Upper lobe of right lung (tissue), 1 donor: ENCODE measurements at regions not wholly inside any gene's neighbourhood (a gene's known extent, or its start where the extent isn't known, plus 50 kb on each side); places are given as distances from the start of the nearest gene placed in this dataset.

Experiments
- ATAC-seq: fragments of 200-7000 bp; cut with Tn5 transposase; one replicate; pipeline ENCODE4 v1.9.1; 2020; ENCODE audit warnings: mild to moderate bottlenecking, moderate library complexity
- DNase-seq: peaks from one replicate; pipeline ENCODE4 v3.0.0-alpha.2; 2020
- H3K27ac ChIP-seq: fragments of 200-600 bp; one replicate; pipeline ENCODE4 v1.8.0; 2022
- H3K27me3 ChIP-seq: fragments of 200-600 bp; one replicate; pipeline ENCODE4 v1.8.0; 2022; ENCODE audit warnings: mild to moderate bottlenecking
- H3K36me3 ChIP-seq: fragments of 200-600 bp; one replicate; pipeline ENCODE4 v1.8.0; 2022
- H3K4me1 ChIP-seq: fragments of 200-600 bp; one replicate; pipeline ENCODE4 v1.8.0; 2022
- H3K4me3 ChIP-seq: fragments of 200-600 bp; one replicate; pipeline ENCODE4 v1.8.0; 2022; ENCODE audit warnings: mild to moderate bottlenecking
- H3K9me3 ChIP-seq: fragments of 200-600 bp; one replicate; pipeline ENCODE4 v1.8.0; 2022
- CTCF ChIP-seq: fragments of 200-600 bp; IDR thresholded peaks from one replicate; pipeline ENCODE4 v1.8.0; 2022; ENCODE audit warnings: antibody characterized with exemption
- intact Hi-C: fragments of 100-400 bp; cut with DNase I; formaldehyde crosslinking; loops from one replicate; pipeline ENCODE4 v1.11.0; 2022
- donor health status: DM: no; HTN: yes; CAD: no; lungs with severe emphysema.

- Histone ChIP-seq H3K36me3 (no peaks in the 10 kb centered on the region), H3K4me3 (no peak overlapping the region), H3K4me1 (peaks cover 4% of the 10 kb centered on the region), H3K27me3 (no peaks in the 10 kb centered on the region), H3K9me3 (no peaks in the 10 kb centered on the region), H3K27ac (no peak overlapping the region)
- intact Hi-C loops: no loop called here
- no peak for DNase-seq
- TF ChIP-seq CTCF: no peak
- no peak for ATAC-seq
These were observed 472.7 kb upstream of the NBEA start for GRCh38 chr13:34469196-34469986.

- Histone ChIP-seq H3K27me3 (no peaks in the 10 kb centered on the region), H3K4me1 (no peaks in the 10 kb centered on the region), H3K4me3 (no peak overlapping the region), H3K36me3 (no peaks in the 10 kb centered on the region), H3K9me3 (no peaks in the 10 kb centered on the region), H3K27ac (no peak overlapping the region)
- ATAC-seq: no peak
- intact Hi-C loops: no loop called here
- no peak for TF ChIP-seq CTCF
- no peak for DNase-seq
These were observed 467.7 kb upstream of the NBEA start for GRCh38 chr13:34474187-34474868.

- no peak for TF ChIP-seq CTCF
- intact Hi-C loops: no loop called here
- ATAC-seq: no peak
- no peak for DNase-seq
- no peak overlapping the region for H3K4me3 ChIP-seq
- H3K36me3 ChIP-seq: no peaks in the 10 kb centered on the region
- no peaks in the 10 kb centered on the region for H3K9me3 ChIP-seq
- H3K27me3 ChIP-seq: no peaks in the 10 kb centered on the region
- no peak overlapping the region for H3K27ac ChIP-seq
- H3K4me1 ChIP-seq: no peaks in the 10 kb centered on the region
These were observed 463.7 kb upstream of the NBEA start for GRCh38 chr13:34478376-34478775.

- no peaks in the 10 kb centered on the region for H3K4me1 ChIP-seq
- H3K27ac ChIP-seq: no peak overlapping the region
- intact Hi-C loops: no loop called here
- no peak for ATAC-seq
- TF ChIP-seq CTCF: no peak
- no peak overlapping the region for H3K4me3 ChIP-seq
- H3K27me3 ChIP-seq: no peaks in the 10 kb centered on the region
- DNase-seq: no peak
- H3K36me3 ChIP-seq: no peaks in the 10 kb centered on the region
- no peaks in the 10 kb centered on the region for H3K9me3 ChIP-seq
These were observed 440.1 kb upstream of the NBEA start for GRCh38 chr13:34502011-34502410.

GRCh38 chr13:34502621-34503020 is 439.4 kb upstream of the NBEA start:
- no peaks in the 10 kb centered on the region for H3K36me3 ChIP-seq
- H3K9me3 ChIP-seq: no peaks in the 10 kb centered on the region
- no peak overlapping the region for H3K4me3 ChIP-seq
- intact Hi-C loops: no loop called here
- DNase-seq: no peak
- TF ChIP-seq CTCF: no peak
- ATAC-seq: no peak
- H3K27ac ChIP-seq: no peak overlapping the region
- H3K4me1 ChIP-seq: no peaks in the 10 kb centered on the region
- H3K27me3 ChIP-seq: no peaks in the 10 kb centered on the region
